Thyroid gland (tissue), 4 donors: ENCODE measurements at regions not wholly inside any gene's neighbourhood (a gene's known extent, or its start where the extent isn't known, plus 50 kb on each side); places are given as distances from the start of the nearest gene placed in this dataset.

Experiments used
- CTCF ChIP-seq, 6 experiments: fragments of 200-600 bp in 3 of 6; fragments of 450-650 bp in 3 of 6; sonication (generic) in 3 of 6; IDR thresholded peaks; one replicate each; pipeline ENCODE4 v1.5.1; 2016 to 2019; ENCODE audit warnings: antibody characterized with exemption in 6 of 6, mild to moderate bottlenecking in 2 of 6, inconsistent platforms in 1 of 6, moderate library complexity in 1 of 6
- POLR2A ChIP-seq, 2 donors: fragments of 450-650 bp; IDR thresholded peaks; one replicate each; pipeline ENCODE4 v1.6.1; 2017; ENCODE audit warnings: antibody characterized with exemption in 2 of 2, mild to moderate bottlenecking in 2 of 2, moderate library complexity in 1 of 2

- TF ChIP-seq POLR2A (IDR thresholded peaks at IDR 0.05), result no peak
- TF ChIP-seq CTCF (IDR thresholded peaks at IDR 0.05), result no peak
Measured at GRCh38 chr1:55987491-55988249, 591.7 kb downstream of the PLPP3 start.
